ENCODE measurements at regions not wholly inside any gene's neighbourhood (a gene's known extent, or its start where the extent isn't known, plus 50 kb on each side); places are given as distances from the start of the nearest gene placed in this dataset.
"Not testable (repeated sequence)": the region's sequence is repeated elsewhere in the genome, so short reads cannot be mapped to it uniquely, and the experiment has no call there.

- peaks cover 11% of the 10 kb centered on the region for H3K4me1 ChIP-seq (ENCODE audit: control insufficient read depth, insufficient read depth, low read length)
- WGBS, 2 experiments, result 88 to 91% methylated on average over 13 of the region's 13 CpGs
- no peaks in the 10 kb centered on the region for H3K36me3 ChIP-seq (ENCODE audit: control insufficient read depth, insufficient read depth, low read length)
- no peaks in the 10 kb centered on the region for H3K27me3 ChIP-seq (ENCODE audit: control insufficient read depth, insufficient read depth, low read length, poor library complexity, severe bottlenecking)
- no peak overlapping the region for H3K27ac ChIP-seq (ENCODE audit: insufficient read depth, low read depth, low read length, poor library complexity, severe bottlenecking)
- no peak overlapping the region for H3K4me3 ChIP-seq (ENCODE audit: insufficient read depth, low read depth, low read length)
- no peaks in the 10 kb centered on the region for H3K9me3 ChIP-seq (ENCODE audit: control insufficient read depth, low read length)
These were observed 176.4 kb upstream of the ANKRD55 start for GRCh38 chr5:56409331-56410190.

- Histone ChIP-seq H3K27me3 (ENCODE audit: control insufficient read depth, insufficient read depth, low read length, poor library complexity, severe bottlenecking) (no peaks in the 10 kb centered on the region), H3K4me1 (ENCODE audit: control insufficient read depth, insufficient read depth, low read length) (peaks cover 20% of the 10 kb centered on the region), H3K36me3 (ENCODE audit: control insufficient read depth, insufficient read depth, low read length) (no peaks in the 10 kb centered on the region), H3K9me3 (ENCODE audit: control insufficient read depth, low read length) (no peaks in the 10 kb centered on the region), H3K4me3 (ENCODE audit: insufficient read depth, low read depth, low read length) (no peak overlapping the region), H3K27ac (ENCODE audit: insufficient read depth, low read depth, low read length, poor library complexity, severe bottlenecking) (no peak overlapping the region)
- 96% methylated on average over 2 of the region's 2 CpGs for WGBS, 2 experiments
These were observed 173.7 kb upstream of the ANKRD55 start for GRCh38 chr5:56406838-56407237.

- peaks cover 20% of the 10 kb centered on the region for H3K4me1 ChIP-seq (ENCODE audit: control insufficient read depth, insufficient read depth, low read length)
- H3K36me3 ChIP-seq (ENCODE audit: control insufficient read depth, insufficient read depth, low read length), result no peaks in the 10 kb centered on the region
- WGBS, 2 experiments, result 85 to 100% methylated on average over 1 of the region's 1 CpG
- H3K4me3 ChIP-seq (ENCODE audit: insufficient read depth, low read depth, low read length), result no peak overlapping the region
- no peaks in the 10 kb centered on the region for H3K27me3 ChIP-seq (ENCODE audit: control insufficient read depth, insufficient read depth, low read length, poor library complexity, severe bottlenecking)
- H3K27ac ChIP-seq (ENCODE audit: insufficient read depth, low read depth, low read length, poor library complexity, severe bottlenecking), result no peak overlapping the region
- H3K9me3 ChIP-seq (ENCODE audit: control insufficient read depth, low read length), result no peaks in the 10 kb centered on the region
These were observed 173.1 kb upstream of the ANKRD55 start for GRCh38 chr5:56406221-56406620.

GRCh38 chr5:56405116-56405908 lies 172.2 kb upstream of the ANKRD55 start:
- Histone ChIP-seq H3K9me3 (ENCODE audit: control insufficient read depth, low read length) (no peaks in the 10 kb centered on the region), H3K4me1 (ENCODE audit: control insufficient read depth, insufficient read depth, low read length) (peaks cover 20% of the 10 kb centered on the region), H3K27ac (ENCODE audit: insufficient read depth, low read depth, low read length, poor library complexity, severe bottlenecking) (no peak overlapping the region), H3K27me3 (ENCODE audit: control insufficient read depth, insufficient read depth, low read length, poor library complexity, severe bottlenecking) (no peaks in the 10 kb centered on the region), H3K4me3 (ENCODE audit: insufficient read depth, low read depth, low read length) (no peak overlapping the region), H3K36me3 (ENCODE audit: control insufficient read depth, insufficient read depth, low read length) (no peaks in the 10 kb centered on the region)
- WGBS, 2 experiments, result 55 to 75% methylated on average over 4 of the region's 4 CpGs

- Histone ChIP-seq H3K9me3 (ENCODE audit: control insufficient read depth, low read length) (no peaks in the 10 kb centered on the region), H3K4me1 (ENCODE audit: control insufficient read depth, insufficient read depth, low read length) (peaks cover 20% of the 10 kb centered on the region), H3K36me3 (ENCODE audit: control insufficient read depth, insufficient read depth, low read length) (no peaks in the 10 kb centered on the region), H3K27me3 (ENCODE audit: control insufficient read depth, insufficient read depth, low read length, poor library complexity, severe bottlenecking) (no peaks in the 10 kb centered on the region), H3K4me3 (ENCODE audit: insufficient read depth, low read depth, low read length) (no peak overlapping the region), H3K27ac (ENCODE audit: insufficient read depth, low read depth, low read length, poor library complexity, severe bottlenecking) (peak overlapping the region; percentile 11)
- 80 to 91% methylated on average over 6 to 7 of the region's 7 CpGs for WGBS, 2 experiments
These were observed 169.4 kb upstream of the ANKRD55 start for GRCh38 chr5:56402266-56403220.

GRCh38 chr5:56397796-56398195 lies 164.7 kb upstream of the ANKRD55 start:
- H3K4me1 ChIP-seq (ENCODE audit: control insufficient read depth, insufficient read depth, low read length); H3K27me3 ChIP-seq (ENCODE audit: control insufficient read depth, insufficient read depth, low read length, poor library complexity, severe bottlenecking); H3K36me3 ChIP-seq (ENCODE audit: control insufficient read depth, insufficient read depth, low read length); H3K9me3 ChIP-seq (ENCODE audit: control insufficient read depth, low read length); H3K27ac ChIP-seq (ENCODE audit: insufficient read depth, low read depth, low read length, poor library complexity, severe bottlenecking); H3K4me3 ChIP-seq (ENCODE audit: insufficient read depth, low read depth, low read length): not testable (repeated sequence)
- WGBS, 2 experiments, result 95% methylated on average over 24 of the region's 24 CpGs

- H3K4me1 ChIP-seq (ENCODE audit: control insufficient read depth, insufficient read depth, low read length), result no peaks in the 10 kb centered on the region
- H3K9me3 ChIP-seq (ENCODE audit: control insufficient read depth, low read length), result no peaks in the 10 kb centered on the region
- no peaks in the 10 kb centered on the region for H3K27me3 ChIP-seq (ENCODE audit: control insufficient read depth, insufficient read depth, low read length, poor library complexity, severe bottlenecking)
- no peak overlapping the region for H3K27ac ChIP-seq (ENCODE audit: insufficient read depth, low read depth, low read length, poor library complexity, severe bottlenecking)
- H3K4me3 ChIP-seq (ENCODE audit: insufficient read depth, low read depth, low read length), result no peak overlapping the region
- no peaks in the 10 kb centered on the region for H3K36me3 ChIP-seq (ENCODE audit: control insufficient read depth, insufficient read depth, low read length)
These were observed 163.5 kb upstream of the ANKRD55 start for GRCh38 chr5:56396634-56397033.

GRCh38 chr5:56389261-56389660 lies 156.1 kb upstream of the ANKRD55 start:
- H3K27me3 ChIP-seq (ENCODE audit: control insufficient read depth, insufficient read depth, low read length, poor library complexity, severe bottlenecking), result no peaks in the 10 kb centered on the region
- no peaks in the 10 kb centered on the region for H3K36me3 ChIP-seq (ENCODE audit: control insufficient read depth, insufficient read depth, low read length)
- 91 to 97% methylated on average over 2 of the region's 2 CpGs for WGBS, 2 experiments
- no peak overlapping the region for H3K4me3 ChIP-seq (ENCODE audit: insufficient read depth, low read depth, low read length)
- H3K9me3 ChIP-seq (ENCODE audit: control insufficient read depth, low read length), result no peaks in the 10 kb centered on the region
- no peak overlapping the region for H3K27ac ChIP-seq (ENCODE audit: insufficient read depth, low read depth, low read length, poor library complexity, severe bottlenecking)
- no peaks in the 10 kb centered on the region for H3K4me1 ChIP-seq (ENCODE audit: control insufficient read depth, insufficient read depth, low read length)

- Histone ChIP-seq H3K36me3 (ENCODE audit: control insufficient read depth, insufficient read depth, low read length) (no peaks in the 10 kb centered on the region), H3K27me3 (ENCODE audit: control insufficient read depth, insufficient read depth, low read length, poor library complexity, severe bottlenecking) (no peaks in the 10 kb centered on the region), H3K9me3 (ENCODE audit: control insufficient read depth, low read length) (no peaks in the 10 kb centered on the region), H3K27ac (ENCODE audit: insufficient read depth, low read depth, low read length, poor library complexity, severe bottlenecking) (no peak overlapping the region), H3K4me1 (ENCODE audit: control insufficient read depth, insufficient read depth, low read length) (no peaks in the 10 kb centered on the region), H3K4me3 (ENCODE audit: insufficient read depth, low read depth, low read length) (no peak overlapping the region)
- 94 to 100% methylated on average over 1 of the region's 1 CpG for WGBS, 2 experiments
These were observed 155.3 kb upstream of the ANKRD55 start for GRCh38 chr5:56388229-56388985.

All from ectodermal cell (in vitro differentiated cells).